ENCODE measurements at regions not wholly inside any gene's neighbourhood (a gene's known extent, or its start where the extent isn't known, plus 50 kb on each side); places are given as distances from the start of the nearest gene placed in this dataset.

DNA sequence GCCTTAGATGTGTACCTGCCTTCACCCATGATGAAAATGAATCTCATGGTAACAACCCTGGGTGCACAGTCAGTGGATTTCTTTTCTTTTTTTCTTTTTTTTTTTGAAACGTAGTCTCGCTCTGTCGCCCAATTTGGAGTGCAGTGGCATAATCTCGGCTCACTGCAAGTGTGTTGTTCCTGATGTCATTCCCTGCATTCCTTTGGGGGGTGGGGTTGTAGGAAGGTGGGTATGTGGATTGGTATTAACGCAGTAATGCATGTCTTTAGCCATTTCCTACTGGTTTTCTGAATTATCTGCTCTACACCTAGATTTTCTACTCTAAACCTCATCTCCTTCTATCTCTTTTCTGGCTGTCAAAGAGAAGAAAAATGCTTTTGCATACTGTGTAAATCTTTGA is 146.6 kb downstream of the RNF144B start:
- Histone ChIP-seq H3K56ac (ENCODE audit: extremely low read depth, insufficient read depth, low read length) (no peak overlapping the region), H3K79me1 (ENCODE audit: low read depth in 1 of 2, low read length in 2 of 2) (no peaks in the 10 kb centered on the region), H2BK20ac (ENCODE audit: low read depth, low read length) (no peak overlapping the region), H3K18ac (ENCODE audit: low read depth, low read length) (no peak overlapping the region), H3K9me3 (ENCODE audit: control insufficient read depth, insufficient read depth, low read length) (no peaks in the 10 kb centered on the region), H2AK5ac (ENCODE audit: low read depth, low read length) (no peak overlapping the region), H2BK15ac (ENCODE audit: low read depth, low read length) (no peak overlapping the region), H3K23ac (ENCODE audit: low read depth, low read length) (no peak overlapping the region), H4K20me1 (ENCODE audit: insufficient read depth, low read length) (no peaks in the 10 kb centered on the region), H2AK9ac (replicated peaks; ENCODE audit: low read depth, low read length, poor library complexity) (no peak overlapping the region), H2AFZ (replicated peaks; ENCODE audit: low read length, poor library complexity) (no peak overlapping the region), H2BK120ac (ENCODE audit: low read depth, low read length) (no peak overlapping the region), H4K5ac (ENCODE audit: low read depth, low read length) (no peak overlapping the region), H3K4me2 (ENCODE audit: low read depth, low read length) (no peak overlapping the region), H4K8ac (ENCODE audit: low read depth in 2 of 2, low read length in 2 of 2) (no peak overlapping the region), H3K9ac (ENCODE audit: low read depth, low read length) (no peak overlapping the region), H3K36me3 (ENCODE audit: control insufficient read depth, insufficient read depth, low read length) (no peaks in the 10 kb centered on the region), H3K14ac (replicated peaks; ENCODE audit: low read depth, low read length) (no peak overlapping the region), H3K4ac (ENCODE audit: low read depth, low read length) (no peak overlapping the region), H3K27ac (ENCODE audit: insufficient read depth, low read length) (no peak overlapping the region), H3K27me3 (ENCODE audit: control insufficient read depth, insufficient read depth, low read length) (peaks cover 7% of the 10 kb centered on the region), H2BK5ac (ENCODE audit: low read depth, low read length, poor library complexity, severe bottlenecking) (no peak overlapping the region), H3K4me3 (ENCODE audit: insufficient read depth, low read depth, low read length) (no peak overlapping the region), H3K4me1 (ENCODE audit: control insufficient read depth, insufficient read depth, low read length) (no peaks in the 10 kb centered on the region), H3K9me1 (ENCODE audit: insufficient read depth, low read length) (no peaks in the 10 kb centered on the region), H4K91ac (ENCODE audit: insufficient read depth, low read depth, low read length) (no peak overlapping the region)
- no peak for ATAC-seq (ENCODE audit: low read depth)
- ChIA-PET POLR2A (ENCODE audit: unreplicated experiment) (no interaction called here), CTCF (no interaction called here)
- no TSS peak for BruUV-seq (replicated peaks)
- intact Hi-C loops (cut with micrococcal nuclease): no loop called here
- no CpG with 5 or more reads among the region's 5 CpGs for WGBS, 2 experiments (ENCODE audit: extremely low coverage in 2 of 2, insufficient read length in 1 of 2)
- dilution Hi-C loops (cut with HindIII; ENCODE audit: low sequenced_read_pairs, unreplicated experiment): no loop called here
- in situ Hi-C loops (cut with MboI; ENCODE audit: low sequenced_read_pairs): no loop called here
- TF ChIP-seq ELK1 (IDR thresholded peaks at IDR 0.05; ENCODE audit: borderline replicate concordance, low read depth, low read length) (no peak), NFE2L2 (IDR thresholded peaks at IDR 0.05; ENCODE audit: low read depth, low read length) (no peak), FOS (IDR thresholded peaks at IDR 0.05; ENCODE audit: low read depth, low read length) (no peak), CEBPB (IDR thresholded peaks at IDR 0.05; ENCODE audit: low read depth, low read length) (no peak), CHD1 (IDR thresholded peaks at IDR 0.05; ENCODE audit: low read depth, low read length) (no peak), MAZ (IDR thresholded peaks at IDR 0.05; ENCODE audit: borderline replicate concordance, low read depth, low read length) (no peak), RCOR1 (IDR thresholded peaks at IDR 0.05; ENCODE audit: insufficient replicate concordance, low read length) (no peak), CTCF (conservative IDR thresholded peaks at IDR 0.05; ENCODE audit: low read depth, low read length) (no peak), USF2 (IDR thresholded peaks at IDR 0.05; ENCODE audit: low read depth, low read length) (no peak), MAFK (IDR thresholded peaks at IDR 0.05; ENCODE audit: low read depth, low read length) (no peak), POLR2A (IDR thresholded peaks at IDR 0.05; ENCODE audit: low read depth, low read length) (no peak), RAD21 (IDR thresholded peaks at IDR 0.05; ENCODE audit: low read length) (no peak), BHLHE40 (IDR thresholded peaks at IDR 0.05; ENCODE audit: low read depth, low read length) (no peak), MXI1 (IDR thresholded peaks at IDR 0.05; ENCODE audit: borderline replicate concordance, low read depth, low read length) (no peak)
- DNase-seq: no peak

Data from IMR-90 (cell line).